Ramos (cell line): ENCODE measurements at regions not wholly inside any gene's neighbourhood (a gene's known extent, or its start where the extent isn't known, plus 50 kb on each side); places are given as distances from the start of the nearest gene placed in this dataset.
"Not testable (repeated sequence)": the region's sequence is repeated elsewhere in the genome, so short reads cannot be mapped to it uniquely, and the experiment has no call there.

Source experiments
- in situ Hi-C: fragments of 300-500 bp; cut with MboI; formaldehyde crosslinking; loops from one replicate; pipeline ENCODE4 v1.14.3; 2022; ENCODE audit warnings: low sequenced_read_pairs; ENCODE audit not compliant: unreplicated experiment

DNA sequence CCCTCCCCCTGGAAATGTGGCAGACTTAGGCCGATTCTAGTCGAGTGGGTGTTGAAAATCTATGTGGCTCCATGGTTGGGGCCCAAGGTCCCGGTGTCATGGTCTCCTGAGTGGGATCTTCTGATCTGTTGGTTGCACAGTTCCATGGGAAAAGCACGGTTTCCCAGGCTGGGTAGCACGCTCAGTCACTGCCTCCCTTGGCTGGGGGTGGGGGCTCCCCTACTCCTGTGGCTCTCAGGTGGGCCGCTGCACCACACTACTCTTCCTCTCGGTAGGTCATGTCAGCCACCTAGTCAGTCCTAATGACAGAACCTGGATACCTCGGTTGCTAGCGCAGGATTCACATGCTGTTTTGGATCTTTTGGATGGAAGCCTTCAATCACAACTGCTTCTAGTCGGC lies 247.0 kb downstream of the SPRY2 start:
- in situ Hi-C loops, result no loop called here

DNA sequence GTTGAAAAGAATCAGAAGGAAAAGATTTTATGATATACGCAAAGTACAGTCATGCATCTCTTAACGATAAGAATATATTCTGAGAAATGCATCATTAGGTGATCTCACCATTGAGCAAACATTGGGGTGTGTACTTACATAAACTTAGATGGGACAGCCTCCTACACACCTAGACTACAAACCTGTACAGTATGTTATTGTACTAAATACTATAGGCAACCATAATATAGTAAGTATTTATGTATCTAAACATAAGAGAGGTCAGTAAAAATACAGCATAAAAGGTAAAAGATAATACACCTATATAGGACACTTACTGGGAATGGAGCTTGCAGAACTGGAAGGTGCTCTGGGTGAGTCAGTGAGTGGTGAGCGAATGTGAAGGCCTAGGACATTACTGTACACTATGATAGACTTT lies 254.6 kb downstream of the SPRY2 start:
- in situ Hi-C loops, result no loop called here

DNA sequence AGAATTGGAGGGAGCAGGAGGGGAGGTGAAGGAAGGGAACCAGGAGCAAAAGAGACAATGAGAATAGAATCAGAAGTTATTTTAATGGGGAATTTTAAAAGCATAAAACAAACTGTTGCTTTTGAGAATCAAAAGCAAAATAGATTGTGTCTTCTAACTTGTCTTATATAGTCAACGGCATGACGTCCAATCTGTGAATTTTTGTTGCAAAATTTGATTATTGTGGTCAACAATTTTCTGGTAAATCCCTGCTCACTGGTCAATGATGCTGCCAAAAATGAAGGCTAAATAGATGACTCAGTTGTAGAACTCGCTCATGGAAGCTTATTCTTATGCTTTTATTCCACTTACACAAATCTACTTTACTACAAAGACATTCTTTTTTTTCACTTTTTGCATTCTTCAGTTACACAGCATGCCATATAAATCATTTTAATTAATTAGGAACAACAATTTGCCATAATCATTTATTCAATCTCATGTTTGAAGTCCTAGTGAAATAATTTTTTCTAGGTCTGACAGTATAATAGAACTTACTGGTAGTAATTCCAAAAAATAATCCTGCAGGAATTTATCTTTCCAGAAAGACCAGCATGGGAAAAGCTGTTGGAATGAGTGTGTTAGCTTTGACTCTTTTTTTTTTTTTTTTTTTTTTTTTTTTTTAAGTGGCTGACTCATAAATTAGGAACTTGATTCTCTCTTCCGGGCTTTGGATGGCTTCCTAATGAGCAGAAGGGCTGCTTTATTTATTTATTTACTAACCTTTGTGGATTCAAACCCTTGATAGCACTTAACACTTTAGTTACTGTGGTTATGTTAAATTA lies 256.9 kb downstream of the SPRY2 start:
- in situ Hi-C loops, result no loop called here

DNA sequence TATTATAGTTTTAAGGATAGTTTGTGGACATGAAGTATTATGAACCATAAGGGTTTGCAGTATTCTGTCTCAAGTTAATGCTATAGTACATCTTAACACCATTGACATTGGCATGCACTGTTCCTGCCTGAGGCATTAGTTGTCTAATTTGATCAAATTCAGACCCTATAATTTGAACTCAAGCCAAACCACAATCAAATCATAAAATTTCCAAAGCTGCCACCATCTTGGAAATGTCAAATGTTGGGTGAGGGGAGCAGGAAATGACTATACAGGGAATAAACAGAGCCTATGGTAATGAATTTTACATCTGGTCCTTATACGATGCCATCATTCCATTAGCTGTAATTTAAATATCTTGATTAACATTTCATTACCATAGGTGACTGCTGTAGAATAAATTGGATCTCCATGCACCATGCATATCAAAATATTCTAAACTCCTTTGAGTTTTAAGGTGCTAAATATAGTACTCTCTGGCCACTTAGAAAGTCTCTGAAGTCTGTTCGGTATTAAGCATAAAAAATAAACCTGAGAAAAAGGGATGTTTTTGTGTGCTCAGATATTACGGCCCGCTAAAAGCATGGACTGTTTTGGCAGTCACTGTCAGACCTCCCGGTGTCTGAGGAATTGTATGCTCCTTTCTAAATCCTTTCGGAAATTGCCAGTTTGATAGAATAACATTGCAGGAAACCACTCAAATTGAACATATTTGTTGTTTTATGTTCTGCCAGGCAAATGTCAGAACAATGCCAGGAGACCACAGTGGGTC lies 257.7 kb downstream of the SPRY2 start:
- in situ Hi-C loops, result no loop called here

DNA sequence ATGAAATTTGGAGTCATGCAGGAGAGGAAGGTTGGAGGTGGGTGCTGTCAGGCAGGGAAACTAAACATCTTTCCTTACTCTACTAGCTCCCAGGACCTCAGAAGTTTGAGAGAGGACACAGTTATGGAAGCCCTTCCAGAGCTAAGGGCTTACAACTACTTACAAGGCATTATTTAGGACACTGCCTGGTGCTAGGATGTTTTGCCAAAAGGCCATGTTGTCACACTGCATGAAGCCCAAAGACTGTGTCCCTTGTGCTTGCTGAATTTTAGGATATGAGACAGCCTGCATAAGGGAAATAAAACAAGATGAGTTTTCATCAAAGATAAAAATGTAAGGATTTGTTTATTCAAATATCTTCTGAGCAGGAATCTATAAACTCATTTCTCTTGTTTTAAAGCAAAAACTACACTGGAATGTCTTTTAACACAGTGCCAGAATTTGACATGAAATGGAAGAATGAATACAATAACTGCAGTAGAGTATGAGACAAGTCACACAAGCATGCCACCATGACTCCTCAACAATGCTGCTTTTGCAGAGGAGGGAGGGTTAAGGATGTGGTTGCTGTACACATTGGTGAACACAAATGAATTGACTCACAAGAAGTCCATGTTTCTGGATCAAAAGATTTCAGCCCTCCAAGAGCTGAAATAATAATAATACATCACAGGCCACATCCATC lies 258.4 kb downstream of the SPRY2 start:
- in situ Hi-C loops, result no loop called here

DNA sequence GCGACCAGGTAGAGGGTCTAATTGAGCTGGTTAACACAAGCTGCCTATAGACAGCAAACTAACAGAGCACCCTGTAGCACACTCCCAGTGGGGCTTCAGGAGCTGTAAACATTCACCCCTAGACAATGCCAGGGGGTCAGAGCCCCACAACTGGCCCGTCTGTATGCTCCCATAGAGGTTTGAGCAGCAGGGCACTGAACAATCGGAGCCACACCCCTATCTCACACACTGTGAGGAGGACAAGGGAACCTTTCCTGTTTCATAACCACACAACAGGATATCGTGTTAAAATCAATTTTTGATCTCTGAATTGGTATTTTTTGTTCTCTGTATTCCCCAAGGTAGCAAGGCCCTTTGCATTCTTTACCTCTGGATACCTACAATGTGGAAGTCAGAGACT lies 266.1 kb downstream of the SPRY2 start:
- in situ Hi-C loops, result no loop called here

DNA sequence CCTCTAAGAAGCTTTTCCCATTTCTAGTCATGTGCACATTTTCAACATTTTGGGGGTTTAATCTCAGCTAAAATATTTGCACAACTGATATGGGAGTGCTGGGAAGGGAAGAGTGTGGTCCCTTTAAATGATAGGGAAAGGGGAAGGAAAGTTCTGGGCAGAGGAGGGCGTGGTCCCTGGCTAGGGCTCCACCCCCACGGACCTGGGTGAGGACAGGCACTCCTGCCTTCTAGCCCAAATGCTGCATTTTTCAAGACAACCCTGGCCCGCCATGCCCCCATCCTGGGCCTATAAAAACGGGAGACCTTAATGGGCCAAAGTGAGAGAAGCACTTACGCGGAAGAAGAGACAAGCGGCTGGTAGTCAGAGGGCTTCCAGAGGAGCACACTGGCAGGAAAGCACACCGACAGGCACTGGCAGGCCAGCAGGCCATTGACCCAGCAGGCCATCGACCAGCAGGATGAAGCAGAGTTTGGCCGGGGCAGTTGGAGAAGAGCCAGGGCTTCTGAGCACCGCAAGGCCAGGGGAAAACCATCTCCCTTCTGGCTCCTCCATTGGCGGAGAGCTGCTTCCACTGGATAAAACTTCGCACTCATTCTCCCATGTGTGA lies 266.7 kb downstream of the SPRY2 start:
- in situ Hi-C loops, result no loop called here

DNA sequence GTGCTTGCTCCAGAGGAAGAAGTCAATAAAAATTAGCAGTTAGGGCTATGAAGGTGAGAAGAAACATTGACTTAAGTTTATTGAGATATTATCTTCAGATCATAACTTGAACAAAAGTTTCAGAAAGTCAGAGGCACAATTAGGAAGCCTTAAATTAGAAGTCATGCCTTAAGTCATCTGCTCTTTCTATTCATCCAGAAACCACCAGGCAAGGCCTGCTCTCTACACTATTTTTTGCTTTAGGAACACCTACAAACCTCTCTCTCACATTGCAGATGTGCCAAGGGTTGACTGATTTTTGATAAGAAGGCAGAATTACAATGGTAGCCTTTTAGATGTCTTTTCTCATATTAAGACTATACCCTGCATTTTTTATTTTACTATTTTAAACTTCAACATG lies 268.7 kb downstream of the SPRY2 start:
- in situ Hi-C loops, result no loop called here

DNA sequence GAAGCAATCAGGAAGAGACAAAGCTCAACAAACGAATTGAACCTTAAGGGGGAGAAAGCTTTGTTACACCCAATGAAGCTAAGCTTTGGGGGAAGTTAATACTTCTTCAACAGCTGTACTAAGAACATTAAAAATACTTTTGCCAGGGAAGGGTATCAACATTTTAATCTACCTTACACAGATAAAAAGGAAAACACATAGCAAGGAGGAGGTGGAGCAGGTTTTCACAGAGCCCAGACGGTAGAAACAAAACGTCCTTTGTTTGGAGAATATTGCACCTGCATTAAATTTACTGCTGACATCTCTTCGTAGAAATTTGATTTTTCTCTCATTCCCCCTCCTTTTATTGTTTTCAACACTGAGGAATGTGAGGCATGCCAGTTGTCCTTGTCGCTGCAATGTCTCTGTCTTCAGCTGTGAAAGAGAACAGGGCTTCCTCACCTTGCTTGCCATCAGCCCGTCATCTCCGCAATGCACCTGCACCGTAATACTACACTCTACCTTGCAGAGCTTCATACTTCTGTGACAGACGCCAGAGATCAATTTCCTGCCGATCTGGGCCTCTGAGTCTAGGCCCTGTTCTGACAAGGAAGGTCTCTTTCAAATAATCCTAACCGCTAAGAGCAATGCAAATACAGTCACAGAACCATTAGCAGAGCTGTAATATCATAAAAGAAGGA lies 270.8 kb downstream of the SPRY2 start:
- in situ Hi-C loops, result no loop called here

DNA sequence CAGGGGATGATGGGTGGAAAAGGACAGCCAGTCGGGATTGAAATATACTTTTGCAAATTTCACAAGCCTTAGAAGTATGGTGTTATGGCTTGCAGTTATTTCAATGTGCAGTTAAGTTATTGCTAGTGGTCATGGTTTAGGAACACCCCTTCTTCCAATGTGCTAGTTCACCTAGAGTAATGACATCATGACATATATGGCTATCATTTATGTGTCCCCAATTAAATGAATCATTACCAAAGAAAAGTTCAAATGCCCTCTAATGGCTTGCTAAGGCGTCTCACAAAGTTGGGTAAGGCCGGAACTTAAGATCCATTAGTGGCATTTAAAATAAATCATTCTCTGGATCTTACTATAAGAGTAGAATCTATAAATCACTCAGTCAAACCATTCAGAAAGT lies 271.6 kb downstream of the SPRY2 start:
- in situ Hi-C loops, result no loop called here

DNA sequence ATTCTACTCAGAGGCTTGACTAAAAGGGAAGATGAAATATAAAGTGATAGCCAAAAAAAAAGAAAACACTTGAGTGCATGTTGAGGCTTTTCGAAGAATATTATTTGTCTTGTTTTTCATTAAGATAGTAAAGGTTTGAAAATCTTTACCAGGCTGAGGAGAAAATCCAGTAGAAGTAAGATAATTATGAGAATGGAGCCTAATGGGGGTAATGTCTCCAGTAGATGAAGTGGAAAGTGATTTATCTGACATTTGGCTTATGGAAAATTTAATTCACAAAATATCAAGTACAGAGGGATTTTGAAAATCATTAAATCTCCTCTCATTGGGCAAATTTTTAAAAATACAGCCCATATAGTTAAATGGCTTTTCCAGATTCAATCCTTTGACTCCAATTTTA lies 274.9 kb downstream of the SPRY2 start:
- in situ Hi-C loops, result no loop called here

DNA sequence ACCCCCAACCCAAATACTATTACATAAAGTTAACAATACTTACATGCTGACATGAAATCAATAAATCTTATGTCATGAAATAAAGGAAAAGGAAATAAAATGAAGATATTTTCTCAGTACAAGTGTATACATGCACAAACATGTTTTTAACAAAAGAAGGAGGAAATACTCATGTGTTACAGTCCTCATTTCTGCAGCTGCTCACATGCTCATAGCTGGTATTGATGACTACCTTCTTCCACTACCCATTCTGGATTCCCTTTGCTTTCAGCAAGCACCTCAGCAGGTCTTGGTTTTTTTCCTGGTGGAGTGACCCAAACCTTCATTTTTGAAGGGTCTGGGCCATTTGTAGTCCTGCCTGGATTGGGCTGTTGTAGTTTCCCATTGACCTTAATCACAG lies 278.5 kb downstream of the SPRY2 start:
- in situ Hi-C loops, result not testable (repeated sequence)

DNA sequence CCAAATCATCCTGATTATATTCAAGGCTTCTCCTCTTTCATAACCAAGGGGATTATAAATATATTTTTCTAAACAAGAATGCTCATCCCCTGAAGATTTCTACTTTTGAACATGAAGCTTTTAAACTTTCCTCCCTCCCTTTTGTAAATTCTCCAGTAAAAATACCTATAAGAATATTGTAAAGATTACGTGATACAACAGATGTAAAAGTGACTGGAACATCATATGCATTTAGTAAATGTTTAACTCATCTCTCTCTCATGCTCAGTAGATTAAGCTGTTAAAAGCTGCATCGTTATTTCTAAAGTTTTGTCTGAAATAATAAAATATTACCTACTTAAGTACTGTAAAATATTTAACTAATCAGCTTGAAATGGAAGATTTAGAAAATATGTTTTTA lies 281.1 kb downstream of the SPRY2 start:
- in situ Hi-C loops, result no loop called here

DNA sequence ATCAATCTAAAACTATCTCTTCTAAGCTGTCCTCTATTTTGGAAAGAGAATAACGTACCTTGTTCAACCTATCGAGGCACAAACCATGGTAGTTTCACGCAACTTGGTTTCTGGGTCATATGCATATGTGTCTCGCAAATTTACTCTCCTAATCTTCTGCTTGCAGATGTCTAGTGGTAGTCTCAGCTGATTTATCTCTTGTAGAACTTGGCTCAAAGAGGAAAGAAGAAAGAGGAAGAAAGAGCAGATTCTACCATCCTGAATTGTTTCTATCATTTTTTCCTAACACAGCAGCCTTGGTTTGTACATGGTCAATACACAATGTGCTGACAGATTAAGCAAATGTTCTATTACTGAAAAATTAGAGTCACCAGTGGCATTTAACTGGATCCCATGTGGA lies 282.3 kb downstream of the SPRY2 start:
- in situ Hi-C loops, result no loop called here

DNA sequence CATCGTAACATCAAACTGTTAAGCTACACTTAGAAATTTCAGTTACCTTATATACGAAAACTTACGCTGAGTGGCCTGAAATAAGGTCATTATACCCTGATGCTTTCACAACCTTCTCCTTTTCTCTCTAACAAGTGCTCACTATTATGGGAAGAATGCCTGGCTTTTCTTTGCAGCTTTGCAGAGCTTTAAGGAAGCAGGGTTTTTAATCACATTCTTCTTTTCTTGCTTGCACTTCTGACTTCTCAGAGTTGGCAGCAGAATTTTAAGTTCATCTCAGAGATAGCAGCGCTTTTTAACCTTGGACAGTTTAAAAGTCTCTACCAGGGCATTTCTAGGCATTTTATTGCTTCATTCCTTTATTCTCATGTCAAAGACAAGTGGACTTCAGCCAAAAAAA lies 285.1 kb downstream of the SPRY2 start:
- in situ Hi-C loops, result no loop called here

DNA sequence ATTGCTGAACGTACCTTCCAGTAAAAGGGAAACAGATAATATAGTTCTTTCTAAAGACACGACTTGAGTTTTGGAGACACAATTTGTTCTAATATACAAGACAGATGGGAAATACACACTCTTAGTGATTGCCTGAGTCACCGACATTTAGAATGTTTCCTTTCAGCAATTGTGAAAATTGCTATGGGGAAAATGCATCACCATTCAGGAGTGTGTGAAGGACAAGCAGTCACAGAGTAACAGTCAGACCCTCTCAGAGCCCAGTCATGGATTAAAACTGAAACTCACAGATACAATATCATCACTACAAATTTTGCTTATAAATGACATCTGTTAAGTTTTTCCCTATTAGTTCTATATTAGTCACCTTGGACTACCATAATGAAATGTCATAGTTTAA lies 286.1 kb downstream of the SPRY2 start:
- in situ Hi-C loops, result no loop called here

DNA sequence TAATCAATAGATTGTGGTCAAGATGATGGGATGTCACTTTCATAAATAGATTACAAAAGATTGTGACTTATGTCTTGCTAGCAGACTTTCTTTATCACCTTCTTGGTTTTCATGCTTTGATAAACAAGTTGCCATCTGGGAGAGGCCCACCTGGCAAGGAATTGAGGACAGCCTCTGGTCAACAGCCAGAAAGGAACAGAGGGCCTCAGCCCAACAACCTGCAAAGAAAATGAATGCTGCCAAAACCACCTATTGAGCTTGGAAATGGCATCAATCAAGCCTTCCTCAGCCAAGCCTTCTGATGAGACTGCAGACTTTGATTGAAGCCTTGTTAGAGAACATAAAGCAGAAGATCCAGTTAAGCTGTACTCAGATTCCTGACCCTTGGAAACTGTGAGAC lies 288.6 kb downstream of the SPRY2 start:
- in situ Hi-C loops, result no loop called here

DNA sequence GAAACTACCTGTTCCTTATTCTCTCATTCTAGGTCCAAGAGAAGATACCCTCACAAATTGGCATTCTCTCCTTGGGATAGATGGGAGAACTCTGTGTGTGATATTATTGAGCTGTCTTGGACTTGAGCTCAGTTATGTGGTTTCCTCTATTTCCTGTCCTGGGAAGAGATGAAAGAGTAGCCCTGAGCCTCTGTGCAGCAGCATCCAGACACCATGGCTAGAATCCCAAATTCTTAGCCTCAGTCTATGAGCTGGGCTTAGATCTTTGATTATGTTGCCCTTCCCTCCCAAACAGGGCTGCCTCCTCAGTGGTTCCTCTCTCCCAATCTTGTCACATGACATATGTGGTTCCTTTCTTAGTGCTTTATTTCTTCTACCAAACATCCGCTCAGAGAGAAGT lies 290.7 kb downstream of the SPRY2 start:
- in situ Hi-C loops, result no loop called here

DNA sequence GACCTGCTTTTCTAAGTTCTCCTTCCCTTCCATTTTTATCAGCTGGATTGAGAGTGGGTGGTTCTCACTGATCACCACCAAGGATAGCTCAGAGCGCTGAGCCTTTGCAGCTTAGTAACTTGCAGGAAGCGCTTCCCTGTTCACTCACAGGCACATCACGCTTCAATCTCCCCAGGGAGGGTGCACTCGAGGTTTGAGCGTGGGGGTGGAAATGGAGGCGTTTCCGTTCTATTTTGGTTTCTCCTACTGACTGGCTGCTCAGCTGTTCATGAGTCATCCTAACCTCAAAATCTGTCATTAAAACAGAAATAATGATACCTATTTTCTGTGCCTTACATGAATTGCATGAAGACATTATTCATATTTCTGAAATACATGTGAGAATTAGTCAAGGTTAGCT lies 292.1 kb downstream of the SPRY2 start:
- in situ Hi-C loops, result no loop called here

DNA sequence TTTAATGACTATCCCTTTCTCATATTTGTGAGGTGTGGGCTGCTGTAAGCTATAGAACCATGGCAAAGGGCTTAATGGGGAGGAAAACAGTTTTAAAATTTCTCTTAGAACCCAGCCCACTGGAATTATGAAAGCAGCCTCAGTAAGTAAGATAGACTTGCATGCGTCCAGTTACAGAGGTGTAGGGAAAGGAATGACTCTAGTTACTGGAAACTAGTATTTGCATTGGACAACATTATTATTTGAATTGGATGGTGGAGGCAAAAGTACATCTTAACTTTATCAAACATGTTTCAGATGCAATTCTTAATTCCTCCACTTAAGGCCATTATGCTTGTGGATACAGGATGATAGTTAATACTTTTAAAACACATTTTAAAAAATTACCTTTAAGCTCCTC lies 292.9 kb downstream of the SPRY2 start:
- in situ Hi-C loops, result no loop called here
